Esophagus squamous epithelium (tissue), 5 donors: ENCODE measurements at regions not wholly inside any gene's neighbourhood (a gene's known extent, or its start where the extent isn't known, plus 50 kb on each side); places are given as distances from the start of the nearest gene placed in this dataset.

Source experiments
- DNase-seq: peaks from one replicate; lab custom pipeline; 2025; lab: John Stamatoyannopoulos, UW
- H3K27ac ChIP-seq, 4 donors: fragments of 200-600 bp; sonication (generic); one replicate each; pipeline ENCODE4 v1.5.1; 2016 to 2019; ENCODE audit warnings: mild to moderate bottlenecking in 1 of 4
- H3K27me3 ChIP-seq, 4 donors: fragments of 200-600 bp; sonication (generic); 1 replicate in 3 of 4; 2 replicates in 1 of 4; pipeline versions ENCODE4 v1.5.1 to v1.6.0; 2017 to 2021; ENCODE audit warnings: antibody characterized with exemption in 1 of 4
- H3K36me3 ChIP-seq, 3 donors: fragments of 200-600 bp; sonication (generic); one replicate each; pipeline ENCODE4 v1.5.1; 2016 to 2019
- H3K4me1 ChIP-seq, 3 donors: fragments of 200-600 bp; sonication (generic); one replicate each; pipeline ENCODE4 v1.5.1; 2017 to 2019
- H3K4me3 ChIP-seq, 4 donors: fragments of 200-600 bp; sonication (generic); 1 replicate in 3 of 4; 2 replicates in 1 of 4; pipeline ENCODE4 v1.5.1; 2016 to 2019; ENCODE audit warnings: mild to moderate bottlenecking in 2 of 4, moderate library complexity in 1 of 4
- H3K9me3 ChIP-seq, 3 donors: fragments of 200-600 bp; sonication (generic); one replicate each; pipeline ENCODE4 v1.5.1; 2016 to 2019
- CTCF ChIP-seq, 6 experiments: fragments of 450-650 bp in 4 of 6; fragments of 200-600 bp in 2 of 6; sonication (generic) in 2 of 6; IDR thresholded peaks; one replicate each; pipeline ENCODE4 v1.5.1; 2016 to 2019; ENCODE audit warnings: antibody characterized with exemption in 6 of 6, mild to moderate bottlenecking in 4 of 6, moderate library complexity in 4 of 6
- POLR2A ChIP-seq, 4 donors: fragments of 450-650 bp; IDR thresholded peaks; one replicate each; pipeline ENCODE4 v1.6.1; 2017; ENCODE audit warnings: antibody characterized with exemption in 4 of 4, mild to moderate bottlenecking in 4 of 4, moderate library complexity in 3 of 4
- WGBS, 2 donors: methylation state at CpG; one replicate each; pipeline ENCODE4 v1.1.5; 2018; 5-methylcytosine and 5-hydroxymethylcytosine counted together
- intact Hi-C: fragments of 100-400 bp; cut with DNase I; formaldehyde crosslinking; loops from one replicate; pipeline ENCODE4 v1.15.0; 2022
- donor health status: DM: yes; HTN: yes; CAD: no.

GRCh38 chr15:72888811-72889210 lies 105.3 kb upstream of the ADPGK start:
- H3K27me3 ChIP-seq, result peaks cover 0 to 4% (median 0%) of the 10 kb centered on the region in 4 donors
- no peak for DNase-seq
- no peaks in the 10 kb centered on the region for H3K4me1 ChIP-seq
- WGBS, 2 donors, result 81 to 85% methylated on average over 7 of the region's 7 CpGs
- intact Hi-C loops, result no loop called here
- H3K36me3 ChIP-seq, result no peaks in the 10 kb centered on the region
- no peak overlapping the region for H3K27ac ChIP-seq
- H3K9me3 ChIP-seq, result no peaks in the 10 kb centered on the region
- TF ChIP-seq POLR2A (IDR thresholded peaks at IDR 0.05), result no peak
- no peak for TF ChIP-seq CTCF (IDR thresholded peaks at IDR 0.05)
- H3K4me3 ChIP-seq, result no peak overlapping the region

GRCh38 chr15:72888211-72888610 lies 104.7 kb upstream of the ADPGK start:
- Histone ChIP-seq H3K9me3 (no peaks in the 10 kb centered on the region), H3K27me3 (peaks cover 0 to 4% (median 0%) of the 10 kb centered on the region in 4 donors), H3K36me3 (no peaks in the 10 kb centered on the region), H3K27ac (no peak overlapping the region), H3K4me3 (no peak overlapping the region), H3K4me1 (no peaks in the 10 kb centered on the region)
- WGBS, 2 donors, result 67 to 75% methylated on average over 1 of the region's 1 CpG
- DNase-seq, result no peak
- no peak for TF ChIP-seq CTCF (IDR thresholded peaks at IDR 0.05)
- no peak for TF ChIP-seq POLR2A (IDR thresholded peaks at IDR 0.05)
- intact Hi-C loops, result no loop called here

- TF ChIP-seq CTCF (IDR thresholded peaks at IDR 0.05) (no peak), POLR2A (IDR thresholded peaks at IDR 0.05) (no peak)
- no peak overlapping the region for H3K4me3 ChIP-seq
- H3K4me1 ChIP-seq, result no peaks in the 10 kb centered on the region
- 56 to 57% methylated on average over 1 of the region's 1 CpG for WGBS, 2 donors
- H3K27me3 ChIP-seq, result no peaks in the 10 kb centered on the region
- H3K9me3 ChIP-seq, result peaks cover 0 to 2% (median 0%) of the 10 kb centered on the region in 3 donors
- no peaks in the 10 kb centered on the region for H3K36me3 ChIP-seq
- no peak overlapping the region for H3K27ac ChIP-seq
- intact Hi-C loops, result no loop called here
- no peak for DNase-seq
These were observed 103.8 kb upstream of the ADPGK start for GRCh38 chr15:72887376-72887775.

- 95 to 99% methylated on average over 7 of the region's 7 CpGs for WGBS, 2 donors
- Histone ChIP-seq H3K9me3 (peaks cover 0 to 10% (median 0%) of the 10 kb centered on the region in 3 donors), H3K36me3 (no peaks in the 10 kb centered on the region), H3K27ac (no peak overlapping the region), H3K27me3 (peaks cover 0 to 5% (median 0%) of the 10 kb centered on the region in 4 donors), H3K4me3 (no peak overlapping the region), H3K4me1 (no peaks in the 10 kb centered on the region)
- intact Hi-C loops, result no loop called here
- TF ChIP-seq CTCF (IDR thresholded peaks at IDR 0.05) (no peak), POLR2A (IDR thresholded peaks at IDR 0.05) (no peak)
- DNase-seq, result no peak
These were observed 100.8 kb upstream of the ADPGK start for GRCh38 chr15:72884311-72884710.

GRCh38 chr15:72873379-72874233 lies 90.0 kb upstream of the ADPGK start:
- H3K9me3 ChIP-seq, result no peaks in the 10 kb centered on the region
- no peaks in the 10 kb centered on the region for H3K4me1 ChIP-seq
- DNase-seq, result no peak
- TF ChIP-seq POLR2A (IDR thresholded peaks at IDR 0.05) (no peak), CTCF (IDR thresholded peaks at IDR 0.05) (no peak)
- WGBS, 2 donors, result 56 to 58% methylated on average over 7 to 8 of the region's 12 CpGs
- intact Hi-C loops, result no loop called here
- H3K4me3 ChIP-seq, result no peak overlapping the region
- peaks cover 0 to 13% (median 0%) of the 10 kb centered on the region in 4 donors for H3K27me3 ChIP-seq
- no peaks in the 10 kb centered on the region for H3K36me3 ChIP-seq
- no peak overlapping the region for H3K27ac ChIP-seq
